Smooth muscle cell (in vitro differentiated cells): ENCODE measurements at regions not wholly inside any gene's neighbourhood (a gene's known extent, or its start where the extent isn't known, plus 50 kb on each side); places are given as distances from the start of the nearest gene placed in this dataset.

ENCODE experiments used
- DNase-seq: peaks from one replicate; lab custom pipeline; 2025; ENCODE audit not compliant: unreplicated experiment; lab: John Stamatoyannopoulos, UW
- H2AFZ ChIP-seq: fragments of 200-600 bp; sonication (generic); 2 replicates; pipeline ENCODE4 v1.6.0; 2016; ENCODE audit warnings: antibody characterized with exemption, low read depth, mild to moderate bottlenecking
- H3F3A ChIP-seq: fragments of 200-600 bp; sonication (generic); 2 replicates; pipeline ENCODE4 v1.6.0; 2017; ENCODE audit warnings: antibody characterized with exemption, low read depth
- H3K27ac ChIP-seq: fragments of 200-600 bp; sonication (generic); 2 replicates; pipeline ENCODE4 v1.5.1; 2016; ENCODE audit warnings: low read depth, mild to moderate bottlenecking
- H3K27me3 ChIP-seq: fragments of 200-600 bp; sonication (generic); 2 replicates; pipeline ENCODE4 v1.6.1; 2016; ENCODE audit warnings: low read depth, mild to moderate bottlenecking
- H3K36me3 ChIP-seq: fragments of 200-600 bp; sonication (generic); 2 replicates; pipeline ENCODE4 v1.5.1; 2016; ENCODE audit warnings: low read depth
- H3K4me1 ChIP-seq: fragments of 200-600 bp; sonication (generic); 2 replicates; pipeline ENCODE4 v1.5.1; 2016; ENCODE audit warnings: low read depth
- H3K4me2 ChIP-seq: fragments of 200-600 bp; sonication (generic); 2 replicates; pipeline ENCODE4 v1.6.0; 2016; ENCODE audit warnings: mild to moderate bottlenecking
- H3K4me3 ChIP-seq: fragments of 200-600 bp; sonication (generic); 2 replicates; pipeline ENCODE4 v1.5.1; 2016; ENCODE audit warnings: mild to moderate bottlenecking
- H3K79me2 ChIP-seq: fragments of 200-600 bp; sonication (generic); 2 replicates; pipeline ENCODE4 v1.6.0; 2016; ENCODE audit warnings: low read depth, mild to moderate bottlenecking
- H3K9ac ChIP-seq: fragments of 200-600 bp; sonication (generic); 2 replicates; pipeline ENCODE4 v1.6.0; 2016; ENCODE audit warnings: low read depth
- H3K9me3 ChIP-seq: fragments of 200-600 bp; sonication (generic); replicated peaks from 2 replicates; pipeline ENCODE4 v1.5.1; 2016; ENCODE audit warnings: low read depth
- H4K20me1 ChIP-seq: fragments of 200-600 bp; sonication (generic); 2 replicates; pipeline ENCODE4 v1.6.0; 2016; ENCODE audit warnings: low read depth
- WGBS: methylation state at CpG from one replicate; pipeline ENCODE4 v1.1.7; 2016; ENCODE audit warnings: low lambda C conversion rate; 5-methylcytosine and 5-hydroxymethylcytosine counted together
- TF ChIP-seq, protein P1 (sequence below): fragments of 200-600 bp; sonication (generic); IDR thresholded peaks from 2 replicates; pipeline ENCODE4 v1.5.1; 2017; ENCODE audit warnings: borderline replicate concordance, mild to moderate bottlenecking, antibody characterized with exemption; ENCODE audit not compliant: insufficient read depth, poor library complexity, severe bottlenecking

- no peak overlapping the region for H3K27ac ChIP-seq
Measured at GRCh38 chr14:101463566-101464171, 97.6 kb upstream of the DIO3 start.

DNA sequence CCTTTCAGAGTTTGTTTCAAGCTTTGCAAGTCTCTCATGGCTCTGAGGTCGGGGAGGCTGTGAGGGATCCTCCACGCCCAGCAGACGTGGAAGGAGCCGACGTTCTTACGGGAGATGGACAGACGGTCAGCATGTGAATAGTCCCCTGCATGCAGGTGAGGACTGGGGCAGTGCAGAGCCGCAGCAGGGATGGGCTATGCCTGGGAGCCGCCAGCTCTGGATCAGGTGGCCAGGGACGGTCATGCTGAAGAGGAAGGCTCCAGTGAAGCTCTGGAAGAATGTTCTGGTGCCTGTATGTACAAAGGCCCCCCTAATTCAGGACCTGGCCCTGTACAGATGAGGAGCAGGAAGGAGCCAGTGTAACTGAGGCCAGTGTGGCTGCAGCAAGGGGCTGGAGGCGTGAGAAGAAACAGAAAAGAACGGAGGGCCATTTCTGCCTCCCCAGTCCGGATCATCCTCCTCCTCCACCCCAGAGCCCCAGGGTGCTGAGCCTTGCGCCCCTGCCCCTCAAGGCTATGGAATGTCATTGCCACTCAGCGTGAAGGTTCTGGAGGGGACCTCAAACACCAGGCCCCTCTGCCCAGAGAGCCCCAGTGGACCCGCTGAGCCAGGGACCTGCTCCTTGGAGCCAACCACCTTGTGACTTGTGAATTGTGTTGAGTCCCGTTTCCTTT lies 96.8 kb upstream of the DIO3 start:
- no peak overlapping the region for H3K4me2 ChIP-seq
- H3K4me3 ChIP-seq: no peak overlapping the region
- no peak for DNase-seq
- H3K27me3 ChIP-seq: peaks cover 13% of the 10 kb centered on the region
- H3K4me1 ChIP-seq: peaks cover 2% of the 10 kb centered on the region
- H3K9me3 ChIP-seq: no peaks in the 10 kb centered on the region
- no peak overlapping the region for H2AFZ ChIP-seq
- H3F3A ChIP-seq: no peaks in the 10 kb centered on the region
- 95% methylated on average over 17 of the region's 17 CpGs for WGBS
- H4K20me1 ChIP-seq: no peaks in the 10 kb centered on the region
- H3K36me3 ChIP-seq: no peaks in the 10 kb centered on the region
- H3K27ac ChIP-seq: no peak overlapping the region
- TF ChIP-seq, protein P1, sequence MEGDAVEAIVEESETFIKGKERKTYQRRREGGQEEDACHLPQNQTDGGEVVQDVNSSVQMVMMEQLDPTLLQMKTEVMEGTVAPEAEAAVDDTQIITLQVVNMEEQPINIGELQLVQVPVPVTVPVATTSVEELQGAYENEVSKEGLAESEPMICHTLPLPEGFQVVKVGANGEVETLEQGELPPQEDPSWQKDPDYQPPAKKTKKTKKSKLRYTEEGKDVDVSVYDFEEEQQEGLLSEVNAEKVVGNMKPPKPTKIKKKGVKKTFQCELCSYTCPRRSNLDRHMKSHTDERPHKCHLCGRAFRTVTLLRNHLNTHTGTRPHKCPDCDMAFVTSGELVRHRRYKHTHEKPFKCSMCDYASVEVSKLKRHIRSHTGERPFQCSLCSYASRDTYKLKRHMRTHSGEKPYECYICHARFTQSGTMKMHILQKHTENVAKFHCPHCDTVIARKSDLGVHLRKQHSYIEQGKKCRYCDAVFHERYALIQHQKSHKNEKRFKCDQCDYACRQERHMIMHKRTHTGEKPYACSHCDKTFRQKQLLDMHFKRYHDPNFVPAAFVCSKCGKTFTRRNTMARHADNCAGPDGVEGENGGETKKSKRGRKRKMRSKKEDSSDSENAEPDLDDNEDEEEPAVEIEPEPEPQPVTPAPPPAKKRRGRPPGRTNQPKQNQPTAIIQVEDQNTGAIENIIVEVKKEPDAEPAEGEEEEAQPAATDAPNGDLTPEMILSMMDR: no peak
- H3K9ac ChIP-seq: no peak overlapping the region
- no peaks in the 10 kb centered on the region for H3K79me2 ChIP-seq

More at GRCh38 chr14:101463566-101464171, 97.6 kb upstream of the DIO3 start:
- Histone ChIP-seq H2AFZ (no peak overlapping the region), H4K20me1 (no peaks in the 10 kb centered on the region), H3K4me1 (peaks cover 10% of the 10 kb centered on the region), H3K9me3 (no peaks in the 10 kb centered on the region), H3F3A (no peaks in the 10 kb centered on the region), H3K4me2 (no peak overlapping the region), H3K4me3 (no peak overlapping the region), H3K27me3 (peaks cover 21% of the 10 kb centered on the region), H3K36me3 (no peaks in the 10 kb centered on the region), H3K79me2 (no peaks in the 10 kb centered on the region), H3K9ac (no peak overlapping the region)
- WGBS: 94% methylated on average over 1 of the region's 1 CpG
- DNase-seq: no peak
- TF ChIP-seq, protein P1: no peak

GRCh38 chr14:101464984-101465794 lies 96.1 kb upstream of the DIO3 start:
- no peak for DNase-seq
- Histone ChIP-seq H3K9ac (no peak overlapping the region), H3F3A (no peaks in the 10 kb centered on the region), H3K79me2 (no peaks in the 10 kb centered on the region), H4K20me1 (no peaks in the 10 kb centered on the region), H3K4me2 (no peak overlapping the region), H3K9me3 (no peaks in the 10 kb centered on the region), H3K27ac (no peak overlapping the region), H2AFZ (no peak overlapping the region), H3K4me3 (no peak overlapping the region), H3K4me1 (no peaks in the 10 kb centered on the region), H3K27me3 (peaks cover 6% of the 10 kb centered on the region), H3K36me3 (no peaks in the 10 kb centered on the region)
- WGBS: 87% methylated on average over 14 of the region's 14 CpGs
- TF ChIP-seq, protein P1: no peak
